ENCODE measurements at regions not wholly inside any gene's neighbourhood (a gene's known extent, or its start where the extent isn't known, plus 50 kb on each side); places are given as distances from the start of the nearest gene placed in this dataset.

DNA sequence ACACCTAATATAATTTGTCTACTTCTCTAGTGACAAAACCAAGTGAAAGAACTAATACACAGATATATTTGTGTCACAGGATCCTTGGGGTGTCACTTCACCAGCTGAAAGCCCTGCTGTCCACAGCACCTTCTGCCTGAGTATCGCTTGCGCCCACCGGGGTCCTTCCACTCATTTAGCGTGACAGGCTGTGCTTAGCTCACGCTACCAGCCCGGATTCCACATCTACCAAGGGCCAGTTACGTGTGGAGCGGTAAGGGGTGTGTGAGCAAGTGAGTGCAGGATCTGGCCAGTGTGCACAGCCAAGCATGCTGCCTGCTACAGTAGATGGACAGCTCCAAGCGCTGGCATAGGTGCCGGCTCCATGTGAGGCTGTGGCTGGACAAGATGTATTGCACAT is 810.9 kb downstream of the NSUN3 start:
- H3K4me3 Mint-ChIP-seq, result no peak overlapping the region
- H3K27ac Mint-ChIP-seq, result no peak overlapping the region
- TF ChIP-seq CTCF (IDR thresholded peaks at IDR 0.05; ENCODE audit: unreplicated experiment in 3 of 3), result no peak
- H3K27me3 Mint-ChIP-seq (ENCODE audit: low read depth), result no peaks in the 10 kb centered on the region
- H3K36me3 Mint-ChIP-seq (ENCODE audit: low read depth), result no peaks in the 10 kb centered on the region
- no peaks in the 10 kb centered on the region for H3K4me1 Mint-ChIP-seq
- H3K9me3 Mint-ChIP-seq, result peaks cover 2% of the 10 kb centered on the region

- Mint-ChIP-seq H3K9me3 (peaks cover 2% of the 10 kb centered on the region), H3K4me1 (no peaks in the 10 kb centered on the region), H3K27ac (no peak overlapping the region), H3K4me3 (no peak overlapping the region), H3K36me3 (ENCODE audit: low read depth) (no peaks in the 10 kb centered on the region), H3K27me3 (ENCODE audit: low read depth) (no peaks in the 10 kb centered on the region)
- TF ChIP-seq CTCF (IDR thresholded peaks at IDR 0.05; ENCODE audit: unreplicated experiment in 3 of 3), result no peak
Measured at GRCh38 chr3:94875149-94875548, 812.3 kb downstream of the NSUN3 start.

DNA sequence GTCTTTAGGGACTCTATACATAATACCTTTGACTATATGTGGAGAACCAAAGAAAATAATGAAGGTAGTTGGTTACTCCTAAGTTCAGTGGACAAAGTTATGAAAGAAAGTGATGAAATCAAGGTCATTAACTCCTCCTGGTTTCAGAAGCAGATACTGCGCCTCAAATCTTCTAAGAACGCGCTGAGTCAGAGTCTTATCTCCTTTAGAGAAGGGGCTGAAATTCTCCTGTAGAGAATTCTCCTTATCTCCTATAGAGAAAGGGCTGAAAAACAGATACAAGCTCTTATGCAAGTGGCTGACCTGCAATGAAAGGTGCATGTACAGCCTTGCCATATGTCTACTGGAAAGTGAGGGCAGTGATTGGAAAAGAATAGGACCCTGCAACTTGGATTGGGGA is 824.2 kb downstream of the NSUN3 start:
- no peak for TF ChIP-seq CTCF (IDR thresholded peaks at IDR 0.05; ENCODE audit: unreplicated experiment in 3 of 3)
- no peaks in the 10 kb centered on the region for H3K4me1 Mint-ChIP-seq

GRCh38 chr3:94896994-94897393 is 834.1 kb downstream of the NSUN3 start:
- H3K9me3 Mint-ChIP-seq, result no peaks in the 10 kb centered on the region
- H3K36me3 Mint-ChIP-seq (ENCODE audit: low read depth), result no peaks in the 10 kb centered on the region
- no peaks in the 10 kb centered on the region for H3K4me1 Mint-ChIP-seq
- no peak overlapping the region for H3K27ac Mint-ChIP-seq
- no peak overlapping the region for H3K4me3 Mint-ChIP-seq
- H3K27me3 Mint-ChIP-seq (ENCODE audit: low read depth), result no peaks in the 10 kb centered on the region
- no peak for TF ChIP-seq CTCF (IDR thresholded peaks at IDR 0.05; ENCODE audit: unreplicated experiment in 3 of 3)

More for the DNA sequence above, 824.2 kb downstream of the NSUN3 start:
- no peaks in the 10 kb centered on the region for H3K27me3 Mint-ChIP-seq (ENCODE audit: low read depth)
- H3K36me3 Mint-ChIP-seq (ENCODE audit: low read depth), result no peaks in the 10 kb centered on the region
- no peaks in the 10 kb centered on the region for H3K9me3 Mint-ChIP-seq
- no peak overlapping the region for H3K27ac Mint-ChIP-seq
- H3K4me3 Mint-ChIP-seq, result no peak overlapping the region

DNA sequence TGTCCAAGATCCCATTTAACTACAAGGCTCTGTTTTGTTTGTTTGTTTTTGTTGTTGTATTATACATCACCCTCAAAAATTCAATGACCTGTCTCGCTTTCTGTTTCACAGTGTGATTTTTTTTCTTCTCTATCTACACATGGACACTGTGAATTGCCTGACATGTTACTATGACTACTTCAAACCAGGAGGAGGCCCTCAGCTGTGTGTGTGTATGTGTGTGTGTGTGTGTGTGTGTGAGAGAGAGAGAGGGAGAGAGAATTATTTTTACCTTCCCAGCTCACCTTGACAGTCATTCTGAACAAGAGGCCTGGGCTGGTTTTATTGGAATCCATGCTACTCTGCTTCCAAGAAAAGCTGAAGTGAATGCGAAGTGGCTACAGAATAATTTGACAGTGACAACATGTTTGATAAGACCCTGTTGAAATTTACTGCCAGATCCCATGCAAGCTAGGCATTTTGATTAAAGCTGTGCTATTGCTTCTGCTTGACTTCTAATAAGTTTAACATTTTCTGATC is 841.4 kb downstream of the NSUN3 start:
- Mint-ChIP-seq H3K4me1 (no peaks in the 10 kb centered on the region), H3K27me3 (ENCODE audit: low read depth) (no peaks in the 10 kb centered on the region), H3K27ac (no peak overlapping the region), H3K9me3 (no peaks in the 10 kb centered on the region), H3K4me3 (no peak overlapping the region), H3K36me3 (ENCODE audit: low read depth) (no peaks in the 10 kb centered on the region)
- no peak for TF ChIP-seq CTCF (IDR thresholded peaks at IDR 0.05; ENCODE audit: unreplicated experiment in 3 of 3)

DNA sequence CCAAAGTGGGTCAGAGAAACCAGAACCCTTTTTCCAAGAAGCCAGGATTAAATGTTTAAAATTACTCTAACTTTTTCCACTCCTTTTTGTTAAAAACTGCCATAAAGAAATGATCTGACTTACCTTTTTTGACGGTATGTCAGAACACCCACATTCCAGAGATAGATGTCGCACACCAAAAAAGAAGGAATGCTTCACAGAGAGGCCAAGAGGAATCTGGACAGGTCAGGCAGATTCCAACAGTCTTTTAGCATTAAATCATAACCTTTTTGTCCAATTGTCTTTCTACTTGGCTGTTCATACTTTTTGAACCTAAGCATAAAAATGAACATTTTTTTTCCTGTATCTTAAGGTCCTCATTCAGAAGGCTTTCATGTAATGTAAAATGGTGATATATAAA is 846.9 kb downstream of the NSUN3 start:
- Mint-ChIP-seq H3K4me1 (no peaks in the 10 kb centered on the region), H3K27ac (no peak overlapping the region), H3K27me3 (ENCODE audit: low read depth) (no peaks in the 10 kb centered on the region), H3K9me3 (no peaks in the 10 kb centered on the region), H3K36me3 (ENCODE audit: low read depth) (no peaks in the 10 kb centered on the region), H3K4me3 (no peak overlapping the region)
- TF ChIP-seq CTCF (IDR thresholded peaks at IDR 0.05; ENCODE audit: unreplicated experiment in 3 of 3), result no peak
